Neural cell (in vitro differentiated cells): ENCODE measurements at regions not wholly inside any gene's neighbourhood (a gene's known extent, or its start where the extent isn't known, plus 50 kb on each side); places are given as distances from the start of the nearest gene placed in this dataset.

Experiments used
- H2AFZ ChIP-seq: fragments of 200-600, 300-800 bp; sonication (generic), shearing (Covaris generic); 2 replicates; pipeline ENCODE4 v1.6.0; 2014; ENCODE audit warnings: low read depth, mild to moderate bottlenecking, antibody characterized with exemption, low read length, moderate library complexity
- H3F3A ChIP-seq: fragments of 200-600 bp; shearing (Covaris generic); 2 replicates; pipeline ENCODE4 v1.6.1; 2016; ENCODE audit warnings: mild to moderate bottlenecking, moderate library complexity, mixed read lengths, antibody characterized with exemption, low read length; ENCODE audit not compliant: insufficient read depth, poor library complexity, severe bottlenecking
- H3K27ac ChIP-seq: fragments of 200-600, 300-800 bp; sonication (generic), shearing (Covaris generic); 2 replicates; pipeline ENCODE4 v1.5.1; 2014; ENCODE audit warnings: mild to moderate bottlenecking, low read length, moderate library complexity
- H3K27me3 ChIP-seq: fragments of 300-800, 200-600 bp; sonication (generic), shearing (Covaris generic); 2 replicates; pipeline ENCODE4 v1.6.0; 2014; ENCODE audit warnings: mild to moderate bottlenecking, low read depth, low read length, moderate library complexity; ENCODE audit not compliant: insufficient read depth
- H3K36me3 ChIP-seq: fragments of 300-800, 200-600 bp; sonication (generic), shearing (Covaris generic); 2 replicates; pipeline ENCODE4 v1.5.1; 2014; ENCODE audit warnings: mild to moderate bottlenecking, antibody characterized with exemption, low read length, moderate library complexity; ENCODE audit not compliant: insufficient read depth
- H3K4me2 ChIP-seq: fragments of 300-800, 200-600 bp; sonication (generic), shearing (Covaris generic); 2 replicates; pipeline ENCODE4 v1.6.0; 2014; ENCODE audit warnings: mild to moderate bottlenecking, low read length
- H3K4me3 ChIP-seq: fragments of 300-800, 200-600 bp; sonication (generic), shearing (Covaris generic); 2 replicates; pipeline ENCODE4 v1.5.1; 2014; ENCODE audit warnings: mild to moderate bottlenecking, low read length, moderate library complexity
- H3K79me2 ChIP-seq: fragments of 200-600 bp; shearing (Covaris generic); replicated peaks from 2 replicates; pipeline ENCODE4 v1.6.0; 2014; ENCODE audit warnings: mild to moderate bottlenecking, low read length, moderate library complexity; ENCODE audit not compliant: insufficient read depth
- H3K9ac ChIP-seq: fragments of 300-800, 200-600 bp; sonication (generic), shearing (Covaris generic); 2 replicates; pipeline ENCODE4 v1.6.1; 2016; ENCODE audit warnings: mild to moderate bottlenecking, low read length, mixed read lengths
- H3K9me2 ChIP-seq: fragments of 200-600 bp; shearing (Covaris generic); 2 replicates; pipeline ENCODE4 v1.6.1; 2016; ENCODE audit warnings: mild to moderate bottlenecking, low read length, mixed read lengths; ENCODE audit not compliant: insufficient read depth
- H3K9me3 ChIP-seq: fragments of 200-600, 300-800 bp; sonication (generic), shearing (Covaris generic); 2 replicates; pipeline ENCODE4 v1.6.1; 2016; ENCODE audit warnings: mild to moderate bottlenecking, mixed run types, low read length, moderate library complexity, mixed read lengths
- H4K20me1 ChIP-seq: fragments of 200-600 bp; shearing (Covaris generic); 2 replicates; pipeline ENCODE4 v1.6.1; 2016; ENCODE audit warnings: mild to moderate bottlenecking, mixed run types; ENCODE audit not compliant: insufficient read depth
- EP300 ChIP-seq: fragments of 450-650 bp; conservative IDR thresholded peaks from 2 replicates; pipeline ENCODE4 v1.6.1; 2014; ENCODE audit warnings: antibody characterized with exemption, mild to moderate bottlenecking, moderate library complexity; ENCODE audit not compliant: poor library complexity, severe bottlenecking
- EZH2 ChIP-seq: fragments of 200-600, 300-800 bp; shearing (Covaris generic), sonication (generic); IDR thresholded peaks from 2 replicates; pipeline ENCODE4 v1.6.1; 2014; ENCODE audit warnings: antibody characterized with exemption, low read length, borderline replicate concordance, mild to moderate bottlenecking; ENCODE audit not compliant: insufficient read depth, poor library complexity, severe bottlenecking
- MXI1 ChIP-seq: fragments of 450-650 bp; conservative IDR thresholded peaks from 2 replicates; pipeline ENCODE4 v1.6.1; 2014; ENCODE audit warnings: antibody characterized with exemption, mild to moderate bottlenecking; ENCODE audit not compliant: poor library complexity, severe bottlenecking
- POLR2AphosphoS5 ChIP-seq: IDR thresholded peaks from 2 replicates; pipeline ENCODE4 v1.6.1; 2012
- RAD21 ChIP-seq: fragments of 450-650 bp; conservative IDR thresholded peaks from 2 replicates; pipeline ENCODE4 v1.6.1; 2014; ENCODE audit warnings: antibody characterized with exemption, mild to moderate bottlenecking, moderate library complexity
- REST ChIP-seq: IDR thresholded peaks from 2 replicates; pipeline ENCODE4 v1.6.1; 2012; ENCODE audit warnings: borderline replicate concordance
- SMC3 ChIP-seq: fragments of 450-650 bp; conservative IDR thresholded peaks from 2 replicates; pipeline ENCODE4 v1.6.1; 2014; ENCODE audit warnings: antibody characterized with exemption, mild to moderate bottlenecking, moderate library complexity; ENCODE audit not compliant: poor library complexity
- TAF1 ChIP-seq: IDR thresholded peaks from 2 replicates; pipeline ENCODE4 v1.6.1; 2012; ENCODE audit warnings: low read depth
- TF ChIP-seq, protein P1 (sequence below): fragments of 450-650 bp; IDR thresholded peaks from 2 replicates; pipeline ENCODE4 v1.5.1; 2014; ENCODE audit warnings: antibody characterized with exemption, mild to moderate bottlenecking, moderate library complexity; ENCODE audit not compliant: poor library complexity, severe bottlenecking

GRCh38 chrX:122869171-122869570 is 314.9 kb upstream of the GRIA3 start:
- TF ChIP-seq EZH2 (no peak), TAF1 (no peak), REST (no peak), EP300 (no peak), POLR2AphosphoS5 (no peak), SMC3 (no peak), MXI1 (no peak), RAD21 (no peak)
- TF ChIP-seq, protein P1, sequence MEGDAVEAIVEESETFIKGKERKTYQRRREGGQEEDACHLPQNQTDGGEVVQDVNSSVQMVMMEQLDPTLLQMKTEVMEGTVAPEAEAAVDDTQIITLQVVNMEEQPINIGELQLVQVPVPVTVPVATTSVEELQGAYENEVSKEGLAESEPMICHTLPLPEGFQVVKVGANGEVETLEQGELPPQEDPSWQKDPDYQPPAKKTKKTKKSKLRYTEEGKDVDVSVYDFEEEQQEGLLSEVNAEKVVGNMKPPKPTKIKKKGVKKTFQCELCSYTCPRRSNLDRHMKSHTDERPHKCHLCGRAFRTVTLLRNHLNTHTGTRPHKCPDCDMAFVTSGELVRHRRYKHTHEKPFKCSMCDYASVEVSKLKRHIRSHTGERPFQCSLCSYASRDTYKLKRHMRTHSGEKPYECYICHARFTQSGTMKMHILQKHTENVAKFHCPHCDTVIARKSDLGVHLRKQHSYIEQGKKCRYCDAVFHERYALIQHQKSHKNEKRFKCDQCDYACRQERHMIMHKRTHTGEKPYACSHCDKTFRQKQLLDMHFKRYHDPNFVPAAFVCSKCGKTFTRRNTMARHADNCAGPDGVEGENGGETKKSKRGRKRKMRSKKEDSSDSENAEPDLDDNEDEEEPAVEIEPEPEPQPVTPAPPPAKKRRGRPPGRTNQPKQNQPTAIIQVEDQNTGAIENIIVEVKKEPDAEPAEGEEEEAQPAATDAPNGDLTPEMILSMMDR, result no peak
- Histone ChIP-seq H4K20me1 (no peaks in the 10 kb centered on the region), H3K9me3 (no peaks in the 10 kb centered on the region)

GRCh38 chrX:122878269-122878668 is 305.8 kb upstream of the GRIA3 start:
- H2AFZ ChIP-seq, result no peak overlapping the region
- H3K9me2 ChIP-seq, result no peaks in the 10 kb centered on the region
- TF ChIP-seq RAD21 (no peak), REST (no peak), POLR2AphosphoS5 (no peak), MXI1 (no peak), EP300 (no peak), TAF1 (no peak), SMC3 (no peak), EZH2 (no peak)
- TF ChIP-seq, protein P1, result no peak

More at GRCh38 chrX:122869171-122869570, 314.9 kb upstream of the GRIA3 start:
- Histone ChIP-seq H3K9me2 (no peaks in the 10 kb centered on the region), H3F3A (no peaks in the 10 kb centered on the region), H2AFZ (no peak overlapping the region), H3K4me2 (no peak overlapping the region), H3K36me3 (no peaks in the 10 kb centered on the region), H3K4me3 (no peak overlapping the region), H3K27ac (no peak overlapping the region), H3K27me3 (no peaks in the 10 kb centered on the region), H3K79me2 (no peaks in the 10 kb centered on the region), H3K9ac (no peak overlapping the region)

More at GRCh38 chrX:122878269-122878668, 305.8 kb upstream of the GRIA3 start:
- H3K36me3 ChIP-seq, result no peaks in the 10 kb centered on the region
- no peak overlapping the region for H3K4me3 ChIP-seq
- no peaks in the 10 kb centered on the region for H4K20me1 ChIP-seq
- H3K79me2 ChIP-seq, result no peaks in the 10 kb centered on the region
- no peaks in the 10 kb centered on the region for H3K9me3 ChIP-seq
- H3K4me2 ChIP-seq, result no peak overlapping the region
- no peak overlapping the region for H3K27ac ChIP-seq
- no peak overlapping the region for H3K9ac ChIP-seq
- H3F3A ChIP-seq, result no peaks in the 10 kb centered on the region
- H3K27me3 ChIP-seq, result no peaks in the 10 kb centered on the region
